Inflammatory macrophage treated with lipopolysaccharide for 1 hour (primary cell): ENCODE measurements at regions not wholly inside any gene's neighbourhood (a gene's known extent, or its start where the extent isn't known, plus 50 kb on each side); places are given as distances from the start of the nearest gene placed in this dataset.
A peak's percentile ranks its signal among the peaks of the same experiment; 100 is the strongest.

Source experiments
- DNase-seq, 2 donors: peaks; one replicate each; pipeline ENCODE4 v3.0.0-alpha.2; 2020 to 2022

DNA sequence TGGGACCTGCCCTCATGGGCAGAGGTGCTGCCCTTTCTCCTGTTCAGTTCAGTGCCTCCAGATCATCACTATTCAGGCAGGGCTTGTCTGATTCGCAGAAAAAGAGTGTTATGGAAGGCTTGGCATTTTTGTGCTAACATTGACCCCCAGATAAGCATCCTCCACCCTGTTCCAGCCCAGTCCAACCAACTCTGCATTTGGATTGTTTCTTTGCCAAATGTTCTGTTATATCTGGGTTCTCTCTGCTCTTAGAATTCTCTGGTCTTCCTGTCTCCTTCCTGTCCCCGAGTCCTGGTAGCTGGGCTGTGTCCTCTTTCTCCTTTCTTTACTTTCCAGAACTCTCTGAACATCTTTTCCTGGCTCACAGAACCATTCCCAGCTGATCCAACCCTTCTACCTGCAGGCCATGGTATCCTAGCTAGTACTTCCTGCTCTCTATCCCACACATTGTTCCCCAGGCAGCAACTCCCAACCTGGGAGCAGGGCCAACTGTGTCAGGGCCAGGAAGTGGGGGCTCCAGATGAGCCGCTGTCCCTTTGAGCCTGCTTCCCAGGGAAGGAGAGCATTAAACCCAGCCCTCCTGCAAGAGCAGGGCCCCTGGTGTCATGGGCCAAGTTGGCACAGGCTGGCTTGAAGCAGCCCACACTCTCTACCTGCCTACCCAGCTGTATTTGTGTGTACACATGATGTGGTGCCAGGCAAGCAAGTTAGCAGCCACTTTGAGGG, 280.7 kb upstream of the CADM1 start:
- DNase-seq = no peak

DNA sequence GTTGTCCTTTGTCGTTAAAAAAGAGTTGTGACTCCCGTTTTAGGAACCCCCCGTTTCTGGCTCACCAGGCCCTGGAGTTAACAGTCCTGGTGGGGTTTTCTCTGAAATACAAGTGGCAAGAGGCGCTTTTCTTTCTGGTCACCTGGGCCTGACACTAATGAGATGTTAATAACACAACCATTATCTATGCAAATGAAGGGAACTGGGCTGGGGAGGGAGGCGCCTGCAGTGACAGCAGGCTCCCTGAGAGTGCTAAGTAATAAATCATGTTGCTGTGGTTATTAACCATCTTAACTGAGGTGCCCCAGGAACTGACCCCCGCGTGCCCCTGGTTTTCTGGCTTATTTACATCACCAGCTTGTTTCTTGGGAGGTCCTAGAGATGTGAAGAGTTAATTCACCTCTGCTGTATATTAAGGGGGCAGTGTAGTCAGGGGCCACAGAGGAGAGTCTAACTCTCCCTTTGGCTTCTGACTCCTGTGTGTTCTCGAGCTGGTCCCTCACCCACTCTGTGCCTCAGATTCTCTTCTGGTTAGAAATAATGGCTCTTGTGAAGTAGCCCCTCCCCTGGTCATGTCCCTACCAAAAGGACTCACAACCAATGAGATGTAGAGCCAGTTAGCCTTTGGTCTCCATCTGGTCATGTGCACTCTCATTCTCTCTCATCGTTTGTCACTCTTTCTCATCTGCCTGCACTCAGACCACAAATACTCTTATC, 276.6 kb upstream of the CADM1 start:
- no peak for DNase-seq

DNA sequence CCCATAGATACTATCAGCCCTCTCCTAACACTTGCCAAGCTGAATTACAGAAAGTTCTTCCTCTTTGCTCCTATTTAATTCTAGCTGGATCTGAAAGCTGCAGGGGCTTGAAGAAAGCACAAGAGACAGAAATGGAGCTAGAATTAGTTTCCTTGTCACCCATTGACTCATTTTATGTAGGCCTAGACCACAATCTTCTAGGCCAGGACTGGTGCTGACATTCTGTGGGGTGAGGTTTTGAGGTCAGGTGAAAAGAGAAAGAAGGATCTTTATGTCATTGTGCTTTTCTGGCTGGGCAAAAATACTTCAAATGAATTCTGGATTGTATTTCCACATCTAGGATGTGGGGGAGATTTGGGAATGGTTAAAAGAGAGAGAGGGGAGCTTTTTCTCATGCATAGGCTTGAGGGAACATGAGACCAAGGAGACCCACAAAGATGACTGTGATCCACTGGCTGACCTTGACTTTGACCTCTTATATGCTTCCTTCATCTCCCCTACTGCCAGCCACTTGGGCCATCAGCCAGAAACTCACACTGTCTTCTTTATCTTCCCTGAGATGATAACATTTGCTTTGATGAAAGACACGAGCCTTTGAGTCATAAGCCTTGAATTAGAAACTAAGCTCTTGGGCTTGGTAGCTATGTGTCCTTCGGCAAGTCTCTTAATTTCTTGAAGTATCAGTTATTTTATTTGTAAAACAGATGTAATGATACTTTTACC, 274.9 kb upstream of the CADM1 start:
- DNase-seq = no peak

DNA sequence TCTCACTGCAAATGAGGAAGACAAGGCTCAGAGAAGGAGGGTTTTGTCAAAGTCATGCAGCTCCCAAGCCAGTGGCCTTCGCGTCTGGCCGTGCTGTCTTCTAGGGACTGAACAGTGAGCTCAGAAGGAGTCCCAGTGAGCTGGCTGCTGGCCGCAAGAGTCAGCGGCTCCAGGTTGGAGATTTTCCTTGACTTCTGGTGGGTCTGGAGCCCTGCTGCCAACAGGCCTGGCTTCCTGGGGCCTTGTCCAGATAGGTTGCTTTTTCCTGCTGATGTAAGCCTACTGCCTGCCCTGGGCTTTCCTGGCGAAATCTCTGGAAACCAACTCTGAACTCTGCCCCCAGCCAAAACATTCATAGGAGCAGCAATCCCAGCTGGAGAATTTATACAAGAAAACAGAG, 272.7 kb upstream of the CADM1 start:
- DNase-seq = no peak

DNA sequence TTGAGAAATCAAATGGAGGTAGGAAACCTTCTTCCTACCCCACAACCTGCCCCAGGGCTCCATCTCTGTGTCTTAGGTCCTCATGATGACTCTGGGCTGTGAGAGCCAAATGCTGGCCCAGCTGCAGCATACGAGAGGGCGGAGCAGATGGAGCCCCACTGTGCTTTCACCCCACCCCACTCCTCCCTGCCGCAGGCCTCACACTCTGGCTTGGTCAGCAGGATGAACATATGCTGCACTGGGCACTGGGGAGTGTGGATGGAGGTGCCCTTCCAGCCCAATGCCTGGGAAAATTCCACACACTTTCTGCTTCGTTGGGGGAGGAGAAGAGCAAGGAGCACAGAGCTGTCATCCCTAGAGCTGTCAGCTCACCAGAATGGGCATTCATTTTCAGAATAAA, 271.6 kb upstream of the CADM1 start:
- no peak for DNase-seq

DNA sequence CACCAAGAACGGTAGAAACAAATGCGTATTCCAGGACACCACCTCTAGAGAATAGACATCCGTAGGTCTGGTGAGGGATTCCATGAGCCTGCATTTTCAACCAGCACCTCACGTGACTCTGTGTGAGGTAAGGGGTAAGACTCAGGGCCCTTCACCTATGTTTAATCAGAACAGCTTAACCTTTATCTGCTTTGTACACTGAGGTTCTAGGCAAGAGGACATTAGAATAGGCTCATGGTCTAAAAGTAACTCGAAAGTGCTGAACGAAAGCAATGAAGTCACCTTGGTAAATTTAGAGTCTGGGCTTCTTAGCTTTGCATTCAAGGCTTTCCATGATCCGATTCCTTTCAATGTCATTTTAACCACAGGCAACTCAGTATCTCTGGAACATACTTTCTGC, 270.5 kb upstream of the CADM1 start:
- DNase-seq = no peak

DNA sequence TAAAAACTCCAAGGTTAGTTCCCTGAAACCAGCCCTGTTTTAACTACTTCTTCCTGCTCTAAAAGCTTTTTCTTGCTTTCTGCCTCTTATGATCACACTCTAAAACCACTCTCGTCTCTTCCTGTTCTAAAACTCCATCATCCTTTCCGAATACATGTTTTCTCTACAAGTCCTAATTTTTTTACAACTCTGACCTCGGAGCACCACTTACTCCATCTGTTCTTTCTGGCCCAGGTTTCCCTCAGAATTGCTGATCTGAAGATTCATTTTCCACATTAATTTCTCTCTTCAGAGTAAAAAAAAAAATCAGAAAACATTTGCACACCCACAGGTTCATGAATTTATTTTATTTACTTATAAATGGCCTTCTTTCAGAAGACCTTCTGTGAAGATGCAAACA, 265.7 kb upstream of the CADM1 start:
- no peak for DNase-seq

DNA sequence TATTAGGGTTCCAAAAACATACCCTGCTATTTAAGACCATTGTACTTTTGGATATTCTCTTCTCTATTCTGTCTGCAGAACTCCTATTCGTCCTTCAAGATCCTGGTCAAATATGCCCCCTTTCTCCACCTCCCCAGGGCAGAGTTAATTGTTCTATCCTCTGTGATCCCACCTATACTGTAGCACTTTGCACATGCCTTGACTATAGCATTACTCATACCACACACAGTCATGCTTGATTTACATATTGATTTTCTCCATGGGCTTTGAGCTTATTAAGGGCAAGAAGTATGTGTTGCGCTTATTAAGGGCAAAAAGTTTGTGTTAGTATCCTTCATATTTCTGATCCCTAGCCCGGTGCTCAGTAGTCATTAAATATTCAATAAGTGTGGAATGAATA, 263.7 kb upstream of the CADM1 start:
- no peak for DNase-seq

DNA sequence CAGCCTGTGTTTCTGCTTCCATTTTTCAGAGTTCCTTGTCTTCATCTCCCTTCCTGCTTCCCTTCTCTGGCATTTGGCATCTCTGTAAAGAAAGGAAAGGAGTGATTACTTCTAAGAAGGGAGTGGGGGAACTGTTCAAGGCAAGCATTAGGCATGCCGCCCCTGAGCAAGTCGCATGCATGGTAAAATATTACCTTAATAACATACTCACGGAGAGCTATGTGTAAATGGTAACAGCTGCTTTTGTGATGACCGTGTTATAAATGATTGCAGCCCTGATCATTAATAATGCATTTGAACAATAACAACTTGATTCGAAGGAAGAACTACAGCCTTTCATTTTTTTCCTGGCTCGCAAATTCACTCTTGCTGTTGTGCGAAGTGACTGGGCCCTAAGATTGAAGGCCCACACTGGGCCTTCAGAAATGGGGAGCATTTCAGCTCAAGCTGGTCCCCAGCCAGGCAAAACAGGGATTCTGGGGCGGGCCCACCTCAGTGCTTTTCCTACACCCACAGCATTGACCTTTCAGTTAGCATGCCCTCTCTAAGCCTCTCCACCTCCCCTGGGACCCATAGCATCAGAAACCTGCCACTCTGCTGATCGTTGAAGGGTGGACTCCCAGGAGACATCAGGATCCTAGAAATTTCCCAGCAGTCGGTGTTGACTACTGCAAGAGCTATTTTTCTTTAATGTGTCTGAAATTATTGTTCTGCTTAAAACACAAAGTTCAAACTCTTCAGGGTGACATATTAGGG, 263.0 kb upstream of the CADM1 start:
- DNase-seq = no peak

DNA sequence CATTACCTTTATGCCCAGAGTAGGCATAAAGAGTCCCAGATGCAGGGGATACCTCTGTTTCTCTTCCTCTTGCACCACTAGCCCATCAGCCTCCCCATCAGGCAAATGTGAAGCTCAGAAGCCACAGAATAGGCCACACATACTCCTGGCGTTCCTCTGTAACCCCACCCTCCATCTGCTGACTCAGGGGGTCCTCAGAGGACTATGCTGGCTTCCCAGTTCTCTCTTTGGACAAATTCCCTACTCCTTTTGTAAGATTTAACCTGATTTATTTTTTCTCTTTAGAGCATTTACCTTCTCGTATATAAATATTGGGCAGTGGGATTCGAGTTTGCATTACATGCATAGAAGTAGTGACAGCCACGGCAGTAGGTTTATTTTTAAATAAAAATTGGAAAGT, 262.3 kb upstream of the CADM1 start:
- DNase-seq = no peak

DNA sequence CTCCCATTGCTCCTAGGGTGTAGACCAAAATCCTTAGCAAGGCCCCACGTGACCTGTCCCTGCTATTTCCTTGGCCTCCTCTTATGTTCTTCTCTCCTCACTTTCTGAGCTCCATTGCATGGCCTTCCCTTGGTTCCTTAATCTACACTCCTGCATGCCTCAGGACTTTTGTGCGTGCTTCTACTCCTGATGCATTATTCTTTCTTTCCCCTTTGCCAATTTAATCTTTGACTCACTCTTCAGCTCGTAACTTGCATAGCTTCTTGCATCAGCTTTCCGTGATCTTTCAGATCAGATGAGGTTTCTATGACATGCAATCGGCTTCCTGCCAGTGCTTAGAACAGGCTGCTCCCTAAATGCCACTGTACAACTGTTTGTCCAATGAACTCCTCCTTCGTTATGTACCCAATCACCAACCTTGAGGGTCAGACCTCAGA, 261.6 kb upstream of the CADM1 start:
- DNase-seq = no peak

DNA sequence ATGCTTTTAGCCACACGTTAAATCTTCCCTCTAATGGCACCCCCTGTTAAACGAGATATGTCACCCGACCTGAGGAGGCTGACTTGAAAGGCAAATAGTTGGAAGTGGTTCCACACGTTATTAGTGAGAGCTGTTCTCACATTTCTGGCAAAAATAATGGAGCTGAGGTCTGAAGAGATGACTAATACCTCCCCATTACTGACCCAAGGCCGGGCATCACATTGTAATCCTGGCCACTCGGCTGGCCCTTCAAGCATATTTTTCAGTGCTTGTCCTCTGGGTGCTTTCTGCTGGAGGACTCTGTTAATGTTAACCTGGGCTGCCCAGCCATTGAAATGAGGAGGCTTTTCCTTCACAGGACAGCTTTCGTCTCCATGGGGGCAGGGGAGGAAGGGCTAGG, 260.0 kb upstream of the CADM1 start:
- DNase-seq = no peak

DNA sequence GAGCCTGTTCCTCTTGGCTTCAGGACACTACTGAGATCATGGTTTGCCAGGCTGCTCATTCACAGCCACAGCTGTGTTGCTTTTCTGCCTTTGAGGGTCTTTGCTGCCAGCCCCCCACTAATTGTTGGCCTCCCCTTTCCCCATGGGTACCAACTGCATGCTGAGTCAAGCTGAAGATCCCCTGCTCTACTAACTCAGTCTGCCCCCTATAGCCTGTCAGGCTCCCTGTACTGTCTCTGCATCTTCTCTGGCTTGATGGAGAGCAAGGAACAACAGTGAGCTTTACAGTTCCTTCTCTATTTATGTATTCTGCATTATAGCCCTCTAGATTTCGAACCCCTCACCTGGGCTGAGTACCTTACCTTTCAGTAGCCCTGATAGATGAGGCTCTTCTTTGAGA, 257.6 kb upstream of the CADM1 start:
- no peak for DNase-seq

DNA sequence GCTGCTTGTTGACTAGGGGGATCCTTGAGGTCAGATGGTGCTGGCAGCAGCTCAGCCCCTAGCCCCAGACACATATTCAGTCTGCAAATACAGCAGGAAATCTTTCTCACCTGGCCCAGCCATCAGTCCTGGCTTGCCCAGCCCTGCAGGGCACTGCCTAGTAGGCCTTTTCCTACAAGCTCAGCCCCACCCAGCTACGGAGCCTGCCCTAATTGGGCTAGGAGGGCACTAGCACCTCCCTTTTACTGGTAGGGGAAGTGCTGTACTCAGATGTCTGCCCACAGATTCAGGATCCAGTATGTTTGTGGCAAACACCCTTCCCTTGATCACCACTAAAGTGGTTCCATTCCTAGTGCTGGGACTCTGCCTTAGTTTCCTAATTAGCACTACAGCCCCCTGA, 257.1 kb upstream of the CADM1 start:
- peak; percentile 47 to 60 for DNase-seq

DNA sequence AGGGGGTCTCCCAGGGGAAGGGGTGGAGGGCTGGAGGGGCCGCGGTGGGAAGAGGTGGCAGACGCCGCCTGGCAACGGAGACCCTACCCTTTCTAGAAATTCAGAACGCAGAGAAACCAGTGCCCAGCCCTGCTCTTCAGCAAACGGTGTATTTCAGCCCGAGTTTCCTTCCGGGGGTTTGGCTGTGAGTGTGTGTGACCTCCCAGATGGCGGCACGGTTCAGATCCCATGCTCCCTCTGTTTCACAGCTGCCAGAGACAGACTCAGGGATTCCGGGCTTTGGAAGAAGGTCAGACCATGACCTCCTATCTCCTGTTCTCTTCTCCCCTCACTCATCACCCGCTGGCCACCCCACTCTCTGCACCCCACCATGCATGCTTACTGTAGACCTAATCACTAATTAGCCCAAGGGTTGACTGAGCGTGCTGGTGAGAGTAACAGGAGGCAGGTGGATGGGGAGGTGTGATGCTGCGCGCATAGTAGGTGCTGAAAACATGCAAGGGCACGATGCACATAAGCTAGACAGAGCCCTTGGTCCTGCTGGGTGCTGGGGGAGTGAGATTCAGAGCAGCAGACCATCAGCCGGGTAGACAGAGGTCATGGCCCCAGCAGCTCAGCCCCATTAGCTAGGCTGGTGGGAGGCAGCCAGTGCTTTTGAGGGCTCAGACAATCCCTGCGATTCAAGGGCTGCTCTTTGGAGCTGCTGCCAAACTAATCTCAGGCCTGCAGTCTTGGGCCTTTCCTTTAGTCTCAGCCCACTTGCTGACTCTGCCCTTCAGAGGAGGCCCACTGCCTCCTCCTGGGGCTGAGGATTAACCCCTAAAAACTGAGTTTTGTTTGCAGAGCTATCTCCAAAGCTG, 256.5 kb upstream of the CADM1 start:
- no peak for DNase-seq

DNA sequence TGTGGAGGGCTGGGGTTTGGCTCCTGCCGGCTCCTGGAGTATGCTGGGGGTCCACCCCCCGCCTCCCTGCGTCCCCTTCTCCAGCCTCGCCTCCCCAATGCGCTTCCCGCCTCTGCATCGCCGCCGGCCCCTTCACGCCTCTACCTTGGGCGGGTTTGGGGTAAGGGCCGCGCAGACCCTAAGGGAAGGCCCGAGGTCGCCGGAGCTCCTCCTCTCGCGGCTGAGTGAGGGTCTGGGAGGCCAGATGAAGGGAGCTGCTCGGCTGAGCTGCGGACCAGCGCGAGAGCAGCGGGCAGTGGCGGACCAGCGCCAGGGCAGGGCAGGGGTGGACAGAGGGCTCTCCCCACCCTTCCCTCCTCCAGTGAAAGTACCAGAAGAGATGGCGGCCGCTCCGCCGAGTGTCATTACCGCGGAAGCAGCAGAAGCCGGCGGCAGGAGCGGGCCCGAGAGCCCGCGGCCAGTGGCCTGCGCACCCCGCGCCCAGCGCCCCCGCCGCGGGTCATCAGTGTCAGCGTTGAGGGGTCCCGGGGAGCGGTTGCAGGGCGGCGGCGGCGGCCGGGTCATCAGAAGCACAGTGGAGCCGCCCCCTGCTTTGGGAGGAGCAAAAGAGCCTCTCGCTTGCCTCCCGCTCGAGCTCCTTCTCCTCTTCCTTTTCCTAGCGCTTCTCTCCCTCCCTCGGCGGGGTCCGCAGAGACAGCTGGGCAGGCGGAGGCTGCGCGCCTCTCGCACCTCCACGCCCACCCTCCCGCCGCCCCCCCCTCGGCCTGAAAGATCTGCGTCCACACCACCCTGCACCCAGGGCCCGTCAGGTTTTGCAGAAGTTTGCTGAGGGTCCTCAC, 255.6 kb upstream of the CADM1 start:
- DNase-seq = peak; percentile 7 to 22

DNA sequence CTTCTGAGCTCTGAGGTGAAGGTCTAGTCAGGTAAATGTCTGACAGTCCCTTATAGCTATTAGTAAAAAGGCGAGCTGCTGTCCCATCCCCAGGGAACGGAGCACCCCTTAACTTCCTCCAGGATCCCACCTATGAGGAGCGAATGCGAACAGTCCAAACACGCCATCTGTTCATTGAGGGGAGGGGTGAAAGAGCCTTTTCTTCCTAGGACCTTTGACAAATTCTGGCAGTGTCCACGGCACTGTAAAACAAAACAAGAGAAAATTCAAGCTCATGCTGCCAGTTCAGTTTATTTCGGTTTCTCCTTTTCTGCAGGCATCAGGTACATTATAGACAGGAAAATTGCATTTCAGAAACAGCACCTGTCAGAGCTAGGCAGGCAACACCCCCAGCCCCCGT, 253.8 kb upstream of the CADM1 start:
- no peak for DNase-seq

DNA sequence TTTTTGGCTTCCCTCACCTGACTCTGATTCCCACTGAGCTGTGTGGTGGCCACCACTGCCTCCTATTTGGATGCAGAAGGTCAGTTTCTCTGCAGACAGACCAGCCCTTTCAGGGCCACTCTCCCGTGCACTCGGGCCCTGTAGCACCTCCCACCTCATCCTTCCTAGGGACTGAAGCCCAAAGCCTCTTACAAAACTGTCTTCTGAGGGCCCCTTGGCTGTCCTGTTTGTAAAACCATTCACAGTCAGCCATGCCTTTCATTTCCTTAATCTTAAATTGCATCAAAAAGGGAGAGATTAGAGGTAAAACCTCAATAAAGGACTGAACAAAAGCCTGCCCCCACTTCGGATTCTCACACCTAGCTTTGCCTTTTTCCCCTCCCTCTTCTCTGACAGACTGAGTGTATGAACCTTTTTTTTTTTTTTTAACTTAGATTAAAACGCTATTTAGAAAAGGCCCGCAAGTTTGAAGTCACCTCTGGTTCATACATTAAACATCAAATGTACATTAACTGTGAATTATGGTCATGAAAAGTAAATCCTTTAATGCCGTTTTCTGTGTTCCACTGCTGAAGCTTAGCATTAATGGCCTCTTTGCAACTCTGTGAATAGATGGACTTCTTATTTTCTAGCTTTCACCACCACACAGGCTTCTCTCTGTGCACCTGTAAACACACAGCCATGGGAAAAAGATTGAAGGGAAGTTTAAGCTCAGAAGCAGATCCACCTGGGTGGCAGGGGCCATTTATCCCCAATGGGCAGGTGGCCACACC, 247.2 kb upstream of the CADM1 start:
- no peak for DNase-seq

DNA sequence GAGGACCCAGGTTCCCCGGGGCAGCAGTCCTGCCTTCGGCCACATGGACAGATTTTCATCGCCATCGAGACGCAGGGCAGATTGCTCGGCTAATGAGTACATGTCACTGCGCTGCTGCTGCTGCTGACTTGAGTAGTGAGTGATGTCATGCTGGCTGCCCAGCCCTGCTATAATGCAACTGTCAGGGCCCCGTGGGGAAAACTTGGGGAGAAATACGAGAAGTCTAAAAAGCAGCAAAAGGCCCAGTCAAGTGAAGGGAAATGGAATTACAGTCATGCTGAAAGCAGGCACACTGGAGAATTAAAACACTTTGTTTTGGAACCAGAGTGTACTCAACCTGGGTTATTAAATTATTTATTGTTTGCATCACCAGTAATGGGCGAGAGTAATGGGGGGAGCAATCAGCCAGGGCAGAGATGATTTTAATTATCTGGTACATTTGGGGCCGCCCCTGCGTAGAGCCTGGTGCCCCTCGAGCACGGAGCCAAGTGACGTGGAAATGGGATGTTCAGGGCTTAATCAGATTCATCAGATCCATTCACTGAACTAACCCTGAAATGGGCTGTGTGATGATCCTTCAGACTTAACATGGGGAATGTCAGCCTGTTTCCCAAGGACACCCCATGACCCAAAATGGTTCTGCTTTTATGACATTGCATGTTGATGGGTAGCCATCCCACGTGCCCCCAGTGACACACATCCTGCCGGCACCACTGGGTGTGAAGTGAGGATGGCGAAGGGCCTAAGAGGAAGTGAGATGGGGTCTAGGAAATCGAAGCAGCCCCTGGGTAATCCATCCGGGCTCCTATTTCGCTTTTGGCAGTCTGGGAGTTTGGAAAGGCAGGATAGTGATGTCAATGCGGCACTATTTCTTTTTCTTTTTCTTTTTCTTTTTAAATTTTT, 241.6 kb upstream of the CADM1 start:
- peak; percentile 39 to 68 for DNase-seq
